K562 (cell line): ENCODE measurements at regions not wholly inside any gene's neighbourhood (a gene's known extent, or its start where the extent isn't known, plus 50 kb on each side); places are given as distances from the start of the nearest gene placed in this dataset.

Experiments used
- ATAC-seq: fragments of 200-7000 bp; cut with Tn5 transposase; 3 replicates; pipeline ENCODE4 v1.9.1; 2020; ENCODE audit warnings: moderate library complexity
- BruUV-seq: library from RNA; stranded (reverse); fragments of 400-500 nt; replicated peaks from 2 replicates; lab custom pipeline; 2021; lab: Mats Ljungman, UMichigan
- CTCF ChIA-PET: fragments of 300-600 bp; formaldehyde crosslinking; extraction: SDS; loops from one replicate; lab custom pipeline; 2021; ENCODE audit warnings: low intra/inter-chr PET ratio; lab: Yijun Ruan, JAX
- POLR2A ChIA-PET: fragments of 300-600, 350-650 bp; sonication (Branson Sonifier 250); formaldehyde crosslinking; extraction: SDS; loops from one replicate; lab custom pipeline; 2021; ENCODE audit warnings: antibody characterized with exemption, inconsistent platforms; lab: Yijun Ruan, JAX
- DNase-seq, 4 experiments: peaks; one replicate each; pipeline versions ENCODE4 v3.0.0 to v3.0.0-alpha.2; 2011 to 2018; ENCODE audit warnings: low spot score in 3 of 4, mixed read lengths in 3 of 4; ENCODE audit errors: extremely low read depth in 1 of 4
- FAIRE-seq: peaks from 2 replicates; lab custom pipeline; 2011; peaks lifted over from hg19 to GRCh38; lab: Jason Lieb, UNC
- H2AFZ ChIP-seq: 2 replicates; pipeline ENCODE4 v1.6.0; 2011; ENCODE audit warnings: low read depth, low read length, control low read depth, inconsistent platforms
- H3K27ac ChIP-seq: fragments of 200-600 bp; 3 replicates; pipeline ENCODE4 v1.8.0; 2011; ENCODE audit warnings: low read depth, mild to moderate bottlenecking, control low read depth, inconsistent platforms, low read length, moderate library complexity, mixed read lengths; ENCODE audit errors: extremely low read depth
- H3K27me3 ChIP-seq, 2 experiments: fragments of 300-600 bp in 1 of 2; 2 replicates in 1 of 2; 3 replicates in 1 of 2; pipeline versions ENCODE4 v1.6.0 to v1.8.0; 2011; ENCODE audit warnings: inconsistent platforms in 2 of 2, low read length in 2 of 2, mild to moderate bottlenecking in 1 of 2, mixed read lengths in 1 of 2, moderate library complexity in 1 of 2; ENCODE audit not compliant: control insufficient read depth in 2 of 2, insufficient read depth in 2 of 2
- H3K36me3 ChIP-seq: fragments of 300-600 bp; 3 replicates; pipeline ENCODE4 v1.8.0; 2011; ENCODE audit warnings: mild to moderate bottlenecking, low read length, inconsistent platforms; ENCODE audit not compliant: control insufficient read depth, insufficient read depth
- H3K4me1 ChIP-seq, 2 experiments: fragments of 200-600 bp in 1 of 2; replicated peaks in 1 of 2; 2 replicates in 1 of 2; 3 replicates in 1 of 2; pipeline versions ENCODE4 v1.5.1 to v1.8.0; 2011; ENCODE audit warnings: inconsistent platforms in 2 of 2, low read length in 2 of 2, mild to moderate bottlenecking in 1 of 2, mixed read lengths in 1 of 2, moderate library complexity in 1 of 2; ENCODE audit not compliant: control insufficient read depth in 2 of 2, insufficient read depth in 2 of 2
- H3K4me2 ChIP-seq: 2 replicates; pipeline ENCODE4 v1.6.1; 2011; ENCODE audit warnings: low read length, control low read depth, inconsistent platforms, mixed read lengths; ENCODE audit not compliant: insufficient read depth
- H3K4me3 ChIP-seq: fragments of 200-600 bp; sonication (generic), shearing (Covaris generic); 2 replicates; pipeline ENCODE4 v1.5.1; 2016; ENCODE audit warnings: control low read depth, inconsistent platforms
- H3K79me2 ChIP-seq: fragments of 200-600 bp; 3 replicates; pipeline ENCODE4 v1.8.0; 2011; ENCODE audit warnings: low read length, inconsistent platforms; ENCODE audit not compliant: control insufficient read depth, insufficient read depth
- H3K9ac ChIP-seq, 2 experiments: 2 replicates each; pipeline versions ENCODE4 v1.6.0 to v1.6.1; 2011; ENCODE audit warnings: low read depth in 2 of 2, low read length in 2 of 2, control low read depth in 1 of 2, inconsistent platforms in 1 of 2, mild to moderate bottlenecking in 1 of 2, mixed read lengths in 1 of 2; ENCODE audit not compliant: insufficient read depth in 1 of 2
- H3K9me1 ChIP-seq: one replicate; pipeline ENCODE4 v1.6.0; 2011; ENCODE audit warnings: inconsistent platforms, mild to moderate bottlenecking, low read length, moderate library complexity; ENCODE audit not compliant: control insufficient read depth, insufficient read depth
- H3K9me3 ChIP-seq: replicated peaks from 2 replicates; pipeline ENCODE4 v1.5.1; 2011; ENCODE audit warnings: low read depth, low read length, inconsistent platforms; ENCODE audit not compliant: control insufficient read depth, insufficient read depth
- H4K20me1 ChIP-seq: replicated peaks from 2 replicates; pipeline ENCODE4 v1.6.1; 2011; ENCODE audit warnings: low read length, inconsistent platforms, mixed read lengths; ENCODE audit not compliant: control insufficient read depth, insufficient read depth
- CBX2 ChIP-seq: fragments of 200-600 bp; sonication (generic); IDR thresholded peaks from one replicate; pipeline ENCODE4 v1.6.1; 2012; ENCODE audit warnings: mild to moderate bottlenecking, low read length, inconsistent platforms; ENCODE audit not compliant: insufficient read depth, poor library complexity, severe bottlenecking
- CHD2 ChIP-seq: IDR thresholded peaks from 2 replicates; pipeline ENCODE4 v1.6.1; 2011; ENCODE audit warnings: low read depth, low read length
- CREB3 ChIP-seq: fragments of 450-650 bp; conservative IDR thresholded peaks from 2 replicates; pipeline ENCODE4 v1.6.1; 2016; ENCODE audit warnings: missing genetic modification characterization, low read depth, mild to moderate bottlenecking, missing compliant biosample characterization, moderate library complexity
- DACH1 ChIP-seq: fragments of 450-650 bp; IDR thresholded peaks from 2 replicates; pipeline ENCODE4 v1.6.1; 2018; ENCODE audit not compliant: partially characterized antibody
- E2F3 ChIP-seq: fragments of 250-450 bp; sonication (Bioruptor Pico); IDR thresholded peaks from 2 replicates; pipeline ENCODE4 v1.4.0; 2020; ENCODE audit warnings: mild to moderate bottlenecking
- HIVEP1 ChIP-seq: fragments of 250-450 bp; sonication (Bioruptor Pico); IDR thresholded peaks from 2 replicates; pipeline ENCODE4 v1.4.0; 2020; ENCODE audit warnings: mild to moderate bottlenecking
- MTF1 ChIP-seq: fragments of 250-450 bp; sonication (Bioruptor Pico); IDR thresholded peaks from 2 replicates; pipeline ENCODE4 v1.9.0; 2021; ENCODE audit warnings: moderate library complexity, mild to moderate bottlenecking, inconsistent platforms, borderline replicate concordance
- NFRKB ChIP-seq: fragments of 450-650 bp; IDR thresholded peaks from 2 replicates; pipeline ENCODE4 v1.6.1; 2016; ENCODE audit warnings: low read depth
- POLR3G ChIP-seq: IDR thresholded peaks from 2 replicates; pipeline ENCODE4 v1.6.1; 2011; ENCODE audit not compliant: insufficient read length, insufficient replicate concordance; ENCODE audit errors: extremely low read depth
- PTRF ChIP-seq: fragments of 450-650 bp; IDR thresholded peaks from 2 replicates; pipeline ENCODE4 v1.6.1; 2016; ENCODE audit warnings: mild to moderate bottlenecking, missing genetic modification characterization, missing compliant biosample characterization
- SREBF1 ChIP-seq: fragments of 150-350 bp; IDR thresholded peaks from 2 replicates; pipeline ENCODE4 v1.6.1; 2014; ENCODE audit warnings: antibody characterized with exemption, low read depth, low read length, borderline replicate concordance
- TAF1 ChIP-seq: IDR thresholded peaks from 2 replicates; pipeline ENCODE4 v1.6.1; 2011; ENCODE audit warnings: mild to moderate bottlenecking, low read length, moderate library complexity; ENCODE audit not compliant: insufficient read depth, control insufficient read depth, severe bottlenecking; ENCODE audit errors: extremely low read depth
- TAF9B ChIP-seq: fragments of 450-650 bp; IDR thresholded peaks from 2 replicates; pipeline ENCODE4 v1.6.1; 2018; ENCODE audit warnings: mild to moderate bottlenecking; ENCODE audit not compliant: partially characterized antibody
- TCF3 ChIP-seq: sonication (generic); formaldehyde crosslinking; IDR thresholded peaks from 2 replicates; pipeline ENCODE4 v1.4.0; 2020; ENCODE audit warnings: mild to moderate bottlenecking, missing genetic modification reagents
- TCF7L2 ChIP-seq: fragments of 150-350 bp; IDR thresholded peaks from 2 replicates; pipeline ENCODE4 v1.6.1; 2016; ENCODE audit warnings: low read depth, mild to moderate bottlenecking, low read length, moderate library complexity
- TEAD1 ChIP-seq, 2 experiments: fragments of 450-650 bp in 1 of 2; sonication (generic) in 1 of 2; formaldehyde crosslinking; IDR thresholded peaks; 2 replicates each; pipeline versions ENCODE4 v1.4.0 to v1.8.0; 2020 to 2022; ENCODE audit warnings: mild to moderate bottlenecking in 2 of 2, missing genetic modification reagents in 1 of 2
- ZHX1 ChIP-seq: fragments of 150-350 bp; conservative IDR thresholded peaks from 2 replicates; pipeline ENCODE4 v1.6.1; 2014; ENCODE audit warnings: low read length
- ZNF232 ChIP-seq: sonication (generic); formaldehyde crosslinking; IDR thresholded peaks from 2 replicates; pipeline ENCODE4 v1.8.0; 2022; ENCODE audit warnings: mild to moderate bottlenecking, missing genetic modification reagents
- ZNF280B ChIP-seq: fragments of 250-450 bp; sonication (Bioruptor Pico); IDR thresholded peaks from 2 replicates; pipeline ENCODE4 v1.5.1; 2021; ENCODE audit warnings: mild to moderate bottlenecking
- ZNF561 ChIP-seq: fragments of 450-650 bp; formaldehyde crosslinking; conservative IDR thresholded peaks from 2 replicates; pipeline ENCODE4 v1.4.0; 2020; ENCODE audit warnings: mild to moderate bottlenecking, moderate library complexity
- WGBS: fragments of 100-300 bp; shearing (Covaris generic); methylation state at CpG from one replicate; pipeline ENCODE4 v1.1.6; 2016; ENCODE audit warnings: low coverage, mixed read lengths; ENCODE audit not compliant: insufficient coverage; ENCODE audit errors: missing lambda C conversion rate; 5-methylcytosine and 5-hydroxymethylcytosine counted together
- in situ Hi-C: fragments of 300-500 bp; cut with MboI; formaldehyde crosslinking; loops from 4 replicates; pipeline ENCODE4 v1.15.0; 2018; ENCODE audit warnings: inconsistent platforms, mixed read lengths
- intact Hi-C: fragments of 100-400 bp; cut with micrococcal nuclease; formaldehyde crosslinking; loops from 2 replicates; pipeline ENCODE4 v1.14.2; 2022

GRCh38 chr18:37852464-37852863 is 286.9 kb upstream of the CELF4 start:
- H3K9me1 ChIP-seq, result no peaks in the 10 kb centered on the region

More at GRCh38 chr18:37852464-37852863, 286.9 kb upstream of the CELF4 start:
- intact Hi-C loops, result no loop called here
- H3K27me3 ChIP-seq, result no peaks in the 10 kb centered on the region
- no peaks in the 10 kb centered on the region for H4K20me1 ChIP-seq
- no peak overlapping the region for H2AFZ ChIP-seq
- no TSS peak for BruUV-seq
- DNase-seq (no peak), FAIRE-seq (no peak), ATAC-seq (no peak)
- ChIA-PET POLR2A (no interaction called here), CTCF (no interaction called here)
- no peak overlapping the region for H3K27ac ChIP-seq
- H3K4me2 ChIP-seq, result no peak overlapping the region
- WGBS, result 0% methylated on average over 4 of the region's 4 CpGs
- H3K36me3 ChIP-seq, result no peaks in the 10 kb centered on the region
- no peak overlapping the region for H3K4me3 ChIP-seq
- no peaks in the 10 kb centered on the region for H3K79me2 ChIP-seq
- in situ Hi-C loops, result no loop called here
- H3K9me3 ChIP-seq, result no peaks in the 10 kb centered on the region
- no peak overlapping the region for H3K9ac ChIP-seq
- no peaks in the 10 kb centered on the region for H3K4me1 ChIP-seq
- TF ChIP-seq ZNF232, result no peak
- no peak for TF ChIP-seq TAF9B
- TF ChIP-seq MTF1 (CRISPR knock-in tag), result no peak
- no peak for TF ChIP-seq TEAD1 (CRISPR knock-in tag; IDR thresholded peaks at IDR 0.05)
- no peak for TF ChIP-seq HIVEP1
- TF ChIP-seq CHD2, result no peak
- TF ChIP-seq ZNF561 (CRISPR knock-in tag), result no peak
- no peak for TF ChIP-seq PTRF (tag)
- TF ChIP-seq ZHX1, result no peak
- no peak for TF ChIP-seq POLR3G
- TF ChIP-seq E2F3 (CRISPR knock-in tag), result no peak
- no peak for TF ChIP-seq TCF7L2
- TF ChIP-seq SREBF1, result no peak
- no peak for TF ChIP-seq CREB3 (tag)
- no peak for TF ChIP-seq TAF1
- no peak for TF ChIP-seq TCF3
- TF ChIP-seq CBX2, result no peak
- no peak for TF ChIP-seq NFRKB
- TF ChIP-seq DACH1, result no peak
- TF ChIP-seq ZNF280B, result no peak
